GM21576 (cell line): ENCODE measurements at regions not wholly inside any gene's neighbourhood (a gene's known extent, or its start where the extent isn't known, plus 50 kb on each side); places are given as distances from the start of the nearest gene placed in this dataset.

ENCODE experiments used
- ATAC-seq: cut with Tn5 transposase; IDR thresholded peaks from one replicate; pipeline ENCODE4 v1.9.1; 2021; ENCODE audit warnings: mild to moderate bottlenecking, moderate library complexity; ENCODE audit not compliant: unreplicated experiment

- ATAC-seq, result no peak
Measured at GRCh38 chr5:166166071-166166470, 2125.4 kb upstream of the WWC1 start.

GRCh38 chr5:166172597-166172996 lies 2118.8 kb upstream of the WWC1 start:
- no peak for ATAC-seq

- ATAC-seq, result no peak
Measured at GRCh38 chr5:166178411-166179080, 2112.9 kb upstream of the WWC1 start.

DNA sequence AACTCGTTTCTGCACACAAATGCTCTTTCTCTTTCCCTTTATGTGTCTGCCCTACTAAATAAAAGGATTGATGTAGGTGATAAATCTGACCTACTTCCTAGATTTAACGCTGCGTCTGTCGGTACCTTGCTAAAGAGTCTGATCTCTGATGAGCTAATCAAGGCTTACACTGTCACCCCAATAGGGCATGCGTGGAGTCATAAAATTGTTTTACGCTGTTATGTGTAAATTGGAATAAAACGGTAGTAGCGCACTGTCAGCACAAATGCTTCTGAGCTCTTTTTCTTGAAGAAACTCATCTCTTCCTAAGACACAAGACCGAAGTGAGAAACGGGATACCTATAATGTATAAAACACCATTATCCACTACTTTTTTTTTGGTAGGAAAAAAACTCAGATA lies 2106.3 kb upstream of the WWC1 start:
- no peak for ATAC-seq

DNA sequence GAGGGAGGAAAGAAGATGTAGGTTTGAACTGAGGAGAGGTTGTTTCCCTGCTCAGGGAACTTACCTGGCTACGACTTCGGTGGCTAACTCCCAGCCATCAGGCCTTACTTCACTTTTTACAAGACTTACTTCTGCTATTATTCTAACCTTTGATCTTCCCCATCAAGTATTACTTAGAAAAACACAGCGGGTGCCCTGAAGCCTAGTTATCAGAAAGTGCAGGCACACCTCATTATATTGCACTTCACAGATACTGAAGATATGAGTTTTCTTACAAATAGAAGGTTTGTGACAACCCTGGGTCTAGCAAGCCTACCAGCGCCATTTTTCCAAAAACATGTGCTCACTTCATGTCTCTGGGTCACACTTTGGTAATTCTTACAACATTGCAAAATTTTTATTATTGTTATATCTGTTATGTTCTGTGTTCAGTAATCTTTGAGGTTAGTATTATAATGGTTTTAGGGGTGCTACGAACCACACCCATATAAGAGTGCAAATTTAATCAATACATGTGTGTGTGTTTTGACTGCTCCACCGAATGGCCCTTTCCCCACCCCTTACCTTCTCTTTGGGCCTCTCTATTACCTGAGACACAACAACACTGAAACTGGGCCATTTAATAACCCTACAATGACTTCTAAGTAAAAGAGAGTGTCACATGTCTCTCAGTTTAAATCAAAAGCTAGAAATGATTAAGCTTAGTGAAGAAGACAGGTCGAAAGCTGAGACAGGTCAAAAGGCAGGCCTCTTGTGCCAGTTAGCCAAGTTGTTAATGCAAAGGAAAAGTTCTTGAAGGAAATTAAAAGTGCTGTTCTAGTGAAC lies 2102.7 kb upstream of the WWC1 start:
- no peak for ATAC-seq

- ATAC-seq, result no peak
Measured at GRCh38 chr5:166192696-166193095, 2098.7 kb upstream of the WWC1 start.

DNA sequence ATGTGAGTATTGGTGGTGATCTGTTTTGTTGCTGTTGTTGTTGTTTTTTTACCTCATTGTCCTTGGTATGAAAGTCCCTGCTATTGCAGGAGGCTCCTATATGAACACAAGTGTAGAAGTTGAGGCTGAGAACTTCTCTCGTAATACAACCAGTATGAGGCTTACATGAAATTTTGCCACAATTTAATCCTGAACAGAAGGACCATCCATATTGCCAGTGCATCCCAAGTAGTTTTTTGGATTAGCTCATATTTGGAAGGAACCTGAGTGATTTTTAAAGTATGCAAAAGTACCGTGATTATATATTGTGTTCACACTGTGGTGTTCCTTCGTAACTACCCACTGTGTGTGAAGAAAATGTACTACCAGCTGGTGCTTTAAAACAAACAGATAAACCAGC lies 2095.5 kb upstream of the WWC1 start:
- ATAC-seq, result no peak

GRCh38 chr5:166200532-166200931 lies 2090.9 kb upstream of the WWC1 start:
- ATAC-seq, result no peak

- no peak for ATAC-seq
Measured at GRCh38 chr5:166211640-166212039, 2079.8 kb upstream of the WWC1 start.

GRCh38 chr5:166236327-166236726 lies 2055.1 kb upstream of the WWC1 start:
- no peak for ATAC-seq

DNA sequence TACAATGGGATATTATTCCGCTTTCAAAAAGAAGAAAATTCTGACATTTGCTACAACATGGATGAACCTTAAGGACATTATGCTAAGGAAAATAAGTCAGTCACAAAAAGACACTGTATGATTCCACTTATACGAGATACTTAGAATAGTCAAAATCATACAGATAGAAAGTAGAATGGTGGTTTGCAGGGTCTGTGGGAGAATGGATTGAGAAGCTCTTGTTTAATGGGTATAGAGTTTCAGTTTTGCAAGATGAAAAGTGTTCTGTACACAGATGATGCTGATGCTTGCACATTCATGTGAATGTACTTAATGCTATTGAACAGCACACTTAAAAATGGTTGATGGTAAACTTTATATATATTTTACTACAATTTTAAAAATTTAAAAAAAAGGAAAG lies 2050.7 kb upstream of the WWC1 start:
- no peak for ATAC-seq

GRCh38 chr5:166245556-166245955 lies 2045.9 kb upstream of the WWC1 start:
- no peak for ATAC-seq

DNA sequence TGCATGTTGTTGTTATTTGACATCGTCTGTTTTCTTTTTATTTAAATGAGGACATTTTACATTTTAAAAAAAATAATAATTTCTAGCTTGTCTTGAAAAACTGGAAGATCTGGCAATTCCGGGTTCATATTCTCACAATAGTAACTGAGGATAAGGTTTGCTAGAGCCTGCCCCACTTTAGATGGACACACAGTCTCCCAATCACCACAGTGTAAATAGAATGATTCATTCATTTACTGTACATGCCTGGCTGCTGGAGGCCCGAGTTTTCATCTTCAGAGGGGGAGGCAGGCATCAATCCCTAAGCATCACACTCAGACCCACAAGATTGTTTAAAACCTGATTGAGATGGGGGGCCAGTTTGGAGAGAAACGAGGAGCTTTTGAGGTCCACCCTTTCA lies 2039.7 kb upstream of the WWC1 start:
- ATAC-seq, result no peak

DNA sequence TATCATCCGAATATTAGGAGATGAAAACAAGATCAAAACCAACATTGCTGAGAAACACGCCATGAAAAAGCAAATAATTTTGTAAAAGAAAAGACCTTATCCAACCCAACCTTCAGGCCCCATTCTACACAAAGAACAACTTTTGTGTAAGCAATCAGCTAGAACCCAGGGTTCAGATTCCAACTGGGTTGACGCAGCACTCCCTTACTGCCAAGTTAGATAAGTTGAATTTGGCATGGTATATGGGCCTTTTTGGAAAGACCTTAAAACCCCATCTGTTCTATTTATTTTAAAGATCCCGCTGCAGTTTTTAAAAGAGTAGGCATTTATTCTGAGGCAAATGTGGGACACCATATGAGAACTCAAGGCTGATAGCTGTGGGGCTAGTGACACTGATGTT lies 2033.8 kb upstream of the WWC1 start:
- no peak for ATAC-seq

GRCh38 chr5:166262395-166262794 lies 2029.0 kb upstream of the WWC1 start:
- no peak for ATAC-seq

- ATAC-seq, result no peak
Measured at GRCh38 chr5:166267907-166268306, 2023.5 kb upstream of the WWC1 start.

- no peak for ATAC-seq
Measured at GRCh38 chr5:166270712-166271111, 2020.7 kb upstream of the WWC1 start.

DNA sequence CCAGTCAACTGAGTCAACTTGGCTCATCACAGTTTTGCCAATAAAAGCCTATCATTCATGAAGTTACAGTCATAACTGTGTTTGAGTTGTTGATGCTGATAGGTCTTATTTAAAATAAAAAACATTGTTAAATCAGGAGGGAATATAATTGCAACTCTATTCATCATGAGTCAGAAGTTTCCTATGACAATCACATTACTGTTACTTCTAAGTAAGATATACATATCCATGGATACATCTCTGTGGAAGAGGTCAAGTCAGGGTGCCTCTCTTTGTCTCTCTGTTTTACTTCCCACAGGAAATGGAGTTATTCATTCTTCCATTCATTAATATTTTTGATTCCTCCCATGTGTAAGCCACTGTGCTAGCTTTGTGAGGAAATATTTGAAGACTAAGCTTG lies 2015.4 kb upstream of the WWC1 start:
- no peak for ATAC-seq

DNA sequence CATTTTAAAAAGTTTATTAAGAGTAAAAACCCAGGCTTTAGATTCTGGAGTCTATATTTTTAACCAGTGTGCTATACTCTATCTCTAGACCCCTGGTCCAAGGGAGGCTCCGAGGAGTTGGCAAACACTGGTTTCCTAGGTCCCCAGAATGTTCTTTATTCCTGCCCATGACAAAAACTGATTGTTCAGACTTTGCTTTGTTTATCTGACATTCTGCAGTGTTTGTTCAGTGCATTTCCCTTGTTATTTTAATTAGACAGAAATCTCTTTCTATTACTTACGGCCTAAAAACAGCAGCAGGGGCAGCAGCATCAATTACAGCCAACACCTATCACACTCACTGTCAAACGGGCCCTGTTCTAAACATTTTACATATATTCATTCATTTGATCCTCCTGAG lies 2011.6 kb upstream of the WWC1 start:
- ATAC-seq, result no peak

GRCh38 chr5:166281433-166281832 lies 2010.0 kb upstream of the WWC1 start:
- no peak for ATAC-seq

DNA sequence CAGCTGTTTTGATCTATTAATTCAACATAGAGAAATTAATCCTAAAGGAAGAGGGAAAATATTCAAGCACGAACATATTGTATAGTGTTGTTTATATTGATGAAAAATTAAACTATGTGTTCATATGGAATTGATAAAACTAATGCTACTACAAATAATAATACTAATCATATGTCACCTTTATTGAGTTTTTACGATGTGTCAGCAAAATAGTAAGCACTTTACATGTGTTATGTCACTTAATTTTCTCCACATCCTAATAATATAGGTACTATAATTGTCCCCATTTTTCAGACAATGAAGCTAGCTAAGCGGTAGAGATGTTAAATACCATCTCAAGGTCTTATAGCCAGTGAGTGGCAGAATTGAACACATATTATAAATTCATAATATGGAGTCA lies 2008.5 kb upstream of the WWC1 start:
- no peak for ATAC-seq

DNA sequence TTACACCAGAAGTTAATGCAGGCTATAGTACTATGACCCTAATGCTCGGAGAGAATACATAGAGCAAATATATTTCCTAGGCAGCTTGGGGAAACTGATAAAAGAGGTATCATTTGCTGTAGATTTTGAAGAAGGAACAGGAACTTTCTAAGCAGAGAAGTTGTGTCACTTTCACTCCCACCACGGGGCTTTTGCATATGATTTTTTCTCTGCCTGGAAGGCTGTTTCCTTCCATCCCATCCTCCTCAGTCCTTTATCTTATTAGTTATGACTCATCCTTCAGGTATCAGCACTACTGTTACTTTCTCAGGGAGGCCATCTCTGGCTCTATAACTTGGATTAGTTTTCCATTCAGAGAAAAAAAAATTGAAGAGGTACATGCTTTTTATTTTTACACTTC lies 2006.1 kb upstream of the WWC1 start:
- no peak for ATAC-seq

GRCh38 chr5:166286832-166287231 lies 2004.6 kb upstream of the WWC1 start:
- ATAC-seq, result no peak
